Cardiac fibroblast (primary cell): ENCODE measurements at regions not wholly inside any gene's neighbourhood (a gene's known extent, or its start where the extent isn't known, plus 50 kb on each side); places are given as distances from the start of the nearest gene placed in this dataset.

Source experiments
- DNase-seq, 2 donors: peaks; one replicate each; pipeline versions ENCODE4 v3.0.0 to v3.0.0-alpha.2; 2010; ENCODE audit warnings: low read depth in 2 of 2
- H3K4me3 ChIP-seq, 2 donors: replicated peaks in 1 of 2; 1 replicate in 1 of 2; 2 replicates in 1 of 2; pipeline ENCODE4 v1.5.1; 2011; ENCODE audit warnings: low read depth in 2 of 2, low read length in 2 of 2, mild to moderate bottlenecking in 2 of 2, moderate library complexity in 1 of 2
- TF ChIP-seq, protein P1 (sequence below): IDR thresholded peaks from one replicate; pipeline ENCODE4 v1.5.1; 2011; ENCODE audit warnings: low read depth, mild to moderate bottlenecking, low read length, inconsistent platforms

- TF ChIP-seq, protein P1, sequence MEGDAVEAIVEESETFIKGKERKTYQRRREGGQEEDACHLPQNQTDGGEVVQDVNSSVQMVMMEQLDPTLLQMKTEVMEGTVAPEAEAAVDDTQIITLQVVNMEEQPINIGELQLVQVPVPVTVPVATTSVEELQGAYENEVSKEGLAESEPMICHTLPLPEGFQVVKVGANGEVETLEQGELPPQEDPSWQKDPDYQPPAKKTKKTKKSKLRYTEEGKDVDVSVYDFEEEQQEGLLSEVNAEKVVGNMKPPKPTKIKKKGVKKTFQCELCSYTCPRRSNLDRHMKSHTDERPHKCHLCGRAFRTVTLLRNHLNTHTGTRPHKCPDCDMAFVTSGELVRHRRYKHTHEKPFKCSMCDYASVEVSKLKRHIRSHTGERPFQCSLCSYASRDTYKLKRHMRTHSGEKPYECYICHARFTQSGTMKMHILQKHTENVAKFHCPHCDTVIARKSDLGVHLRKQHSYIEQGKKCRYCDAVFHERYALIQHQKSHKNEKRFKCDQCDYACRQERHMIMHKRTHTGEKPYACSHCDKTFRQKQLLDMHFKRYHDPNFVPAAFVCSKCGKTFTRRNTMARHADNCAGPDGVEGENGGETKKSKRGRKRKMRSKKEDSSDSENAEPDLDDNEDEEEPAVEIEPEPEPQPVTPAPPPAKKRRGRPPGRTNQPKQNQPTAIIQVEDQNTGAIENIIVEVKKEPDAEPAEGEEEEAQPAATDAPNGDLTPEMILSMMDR: no peak
- no peak overlapping the region for H3K4me3 ChIP-seq
- DNase-seq: no peak
These were observed 291.6 kb downstream of the IRS1 start for GRCh38 chr2:226508005-226508404.

- no peak overlapping the region for H3K4me3 ChIP-seq
- no peak for DNase-seq
- TF ChIP-seq, protein P1: no peak
These were observed 302.3 kb downstream of the IRS1 start for GRCh38 chr2:226497146-226497909.

- H3K4me3 ChIP-seq: no peak overlapping the region
- TF ChIP-seq, protein P1: no peak
These were observed 303.4 kb downstream of the IRS1 start for GRCh38 chr2:226496273-226496550.

DNA sequence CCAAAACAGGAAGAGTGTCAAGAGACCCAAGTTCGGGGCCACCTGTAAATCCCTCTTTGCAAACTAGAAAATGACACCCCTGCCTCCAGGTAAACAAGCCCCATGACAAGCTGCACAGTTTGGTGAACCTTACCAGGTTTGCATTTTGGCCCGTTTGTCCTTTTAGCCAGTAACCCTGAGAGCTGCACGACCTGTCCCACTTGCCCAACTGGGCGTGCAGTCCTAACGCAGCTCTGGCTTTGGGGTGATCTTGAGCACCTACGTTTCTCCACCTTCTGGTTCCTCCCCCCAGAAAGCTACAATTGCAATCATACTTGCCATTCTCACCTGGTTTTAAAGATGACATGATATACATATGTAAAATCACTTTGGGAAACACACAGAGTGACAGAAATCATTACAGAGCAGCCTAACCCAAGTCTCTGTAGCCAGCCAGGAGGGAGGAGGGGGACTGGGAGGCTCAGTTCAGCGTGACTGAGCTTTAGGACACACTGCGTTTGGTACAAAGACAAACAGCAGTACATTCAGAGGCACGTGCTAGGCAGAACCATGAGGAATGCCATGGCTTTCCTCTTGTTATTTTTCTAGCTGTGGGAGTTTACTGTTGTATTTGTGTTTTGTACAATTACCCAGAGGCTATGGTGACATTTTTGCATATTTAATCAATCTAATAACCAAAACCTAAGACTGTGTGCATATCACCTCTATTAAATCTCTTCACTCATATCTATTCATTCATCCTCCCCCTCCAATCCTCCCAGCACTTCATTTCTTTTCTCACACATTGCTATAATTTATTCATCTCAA is 304.0 kb downstream of the IRS1 start:
- H3K4me3 ChIP-seq: no peak overlapping the region
- no peak for DNase-seq
- TF ChIP-seq, protein P1: no peak

More at GRCh38 chr2:226496273-226496550, 303.4 kb downstream of the IRS1 start:
- DNase-seq: no peak

- TF ChIP-seq, protein P1: no peak
- no peak overlapping the region for H3K4me3 ChIP-seq
- peak in 1 of 2 donors; percentile 32 for DNase-seq
These were observed 308.5 kb downstream of the IRS1 start for GRCh38 chr2:226491112-226491511.

GRCh38 chr2:226489775-226490541 is 309.7 kb downstream of the IRS1 start:
- no peak overlapping the region for H3K4me3 ChIP-seq
- DNase-seq: peak; percentile 66 to 95
- TF ChIP-seq, protein P1: no peak
